Ascending aorta (tissue), 2 donors: ENCODE measurements at regions not wholly inside any gene's neighbourhood (a gene's known extent, or its start where the extent isn't known, plus 50 kb on each side); places are given as distances from the start of the nearest gene placed in this dataset.

ENCODE experiments used
- DNase-seq, 2 donors: peaks; one replicate each; pipeline ENCODE4 v3.0.0-alpha.2; 2019; ENCODE audit warnings: low spot score in 2 of 2
- H3K27ac ChIP-seq, 2 donors: fragments of 200-600 bp; sonication (generic); one replicate each; pipeline ENCODE4 v1.5.1; 2016 to 2017; ENCODE audit warnings: mild to moderate bottlenecking in 1 of 2
- H3K27me3 ChIP-seq: fragments of 200-600 bp; sonication (generic); one replicate; pipeline ENCODE4 v1.5.1; 2017
- H3K36me3 ChIP-seq, 2 donors: fragments of 200-600 bp; sonication (generic); one replicate each; pipeline ENCODE4 v1.5.1; 2016
- H3K4me1 ChIP-seq, 2 donors: fragments of 200-600 bp; sonication (generic); one replicate each; pipeline ENCODE4 v1.5.1; 2016 to 2017; ENCODE audit warnings: mild to moderate bottlenecking in 1 of 2
- H3K4me3 ChIP-seq, 2 donors: fragments of 200-600 bp; sonication (generic); one replicate each; pipeline ENCODE4 v1.5.1; 2016 to 2017; ENCODE audit warnings: mild to moderate bottlenecking in 1 of 2
- H3K9me3 ChIP-seq, 2 donors: fragments of 200-600 bp; sonication (generic); one replicate each; pipeline ENCODE4 v1.5.1; 2016
- intact Hi-C: fragments of 100-400 bp; cut with DNase I; formaldehyde crosslinking; loops from one replicate; pipeline ENCODE4 v1.15.1; 2023
- TF ChIP-seq, protein P1 (sequence below), 3 experiments: fragments of 200-600 bp in 2 of 3; fragments of 450-650 bp in 1 of 3; sonication (generic) in 2 of 3; IDR thresholded peaks; one replicate each; pipeline ENCODE4 v1.5.1; 2016 to 2019; ENCODE audit warnings: antibody characterized with exemption in 3 of 3, mild to moderate bottlenecking in 1 of 3, moderate library complexity in 1 of 3

DNA sequence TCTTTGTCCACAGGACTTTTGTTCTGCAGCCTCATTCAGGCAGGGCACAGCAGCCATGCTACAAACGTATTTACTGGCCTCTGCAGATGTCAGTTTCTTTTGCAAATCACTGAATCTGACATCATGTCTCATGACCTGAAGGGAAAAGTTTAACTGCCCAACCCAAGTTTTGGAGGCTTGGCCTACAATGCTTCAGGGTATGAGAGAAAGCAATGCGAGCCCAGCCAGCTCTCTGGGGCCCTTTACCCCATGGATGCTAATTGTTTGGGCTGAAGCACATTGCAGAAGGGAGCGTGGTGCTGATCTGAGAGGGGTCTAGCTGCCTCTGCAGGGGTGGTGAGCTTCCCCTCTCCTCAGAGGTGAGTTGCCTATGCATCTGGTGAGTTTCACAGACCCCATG lies 179.9 kb upstream of the CXCL12 start:
- Histone ChIP-seq H3K4me1 (peaks cover 0 to 5% of the 10 kb centered on the region in 2 donors), H3K36me3 (no peaks in the 10 kb centered on the region), H3K9me3 (no peaks in the 10 kb centered on the region), H3K27ac (no peak overlapping the region), H3K27me3 (no peaks in the 10 kb centered on the region), H3K4me3 (no peak overlapping the region)
- DNase-seq = no peak
- intact Hi-C loops = loop anchor here (5.0 kb wide), 3 partner anchors 158 to 1157 kb away; partner anchors contain the start of gene HNRNPF
- TF ChIP-seq, protein P1, sequence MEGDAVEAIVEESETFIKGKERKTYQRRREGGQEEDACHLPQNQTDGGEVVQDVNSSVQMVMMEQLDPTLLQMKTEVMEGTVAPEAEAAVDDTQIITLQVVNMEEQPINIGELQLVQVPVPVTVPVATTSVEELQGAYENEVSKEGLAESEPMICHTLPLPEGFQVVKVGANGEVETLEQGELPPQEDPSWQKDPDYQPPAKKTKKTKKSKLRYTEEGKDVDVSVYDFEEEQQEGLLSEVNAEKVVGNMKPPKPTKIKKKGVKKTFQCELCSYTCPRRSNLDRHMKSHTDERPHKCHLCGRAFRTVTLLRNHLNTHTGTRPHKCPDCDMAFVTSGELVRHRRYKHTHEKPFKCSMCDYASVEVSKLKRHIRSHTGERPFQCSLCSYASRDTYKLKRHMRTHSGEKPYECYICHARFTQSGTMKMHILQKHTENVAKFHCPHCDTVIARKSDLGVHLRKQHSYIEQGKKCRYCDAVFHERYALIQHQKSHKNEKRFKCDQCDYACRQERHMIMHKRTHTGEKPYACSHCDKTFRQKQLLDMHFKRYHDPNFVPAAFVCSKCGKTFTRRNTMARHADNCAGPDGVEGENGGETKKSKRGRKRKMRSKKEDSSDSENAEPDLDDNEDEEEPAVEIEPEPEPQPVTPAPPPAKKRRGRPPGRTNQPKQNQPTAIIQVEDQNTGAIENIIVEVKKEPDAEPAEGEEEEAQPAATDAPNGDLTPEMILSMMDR (IDR thresholded peaks at IDR 0.05) = no peak

DNA sequence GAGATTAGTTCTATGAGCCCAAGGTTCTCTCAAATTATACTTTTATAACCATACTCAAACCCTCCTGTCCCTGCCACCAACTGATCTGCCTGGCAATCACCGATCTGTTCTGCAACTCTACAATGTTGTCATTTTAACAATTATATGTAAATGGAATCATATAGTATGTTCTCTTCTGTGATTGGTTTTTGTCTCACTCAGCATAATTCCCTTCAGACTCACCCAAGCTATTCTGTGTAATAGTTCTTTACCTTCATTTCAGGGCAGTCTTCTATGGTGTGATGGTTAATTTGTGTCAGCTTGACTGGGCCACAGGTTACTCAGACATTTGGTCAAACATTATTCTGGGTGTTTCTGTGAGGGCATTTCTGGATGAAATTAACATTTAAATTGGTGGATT lies 181.9 kb upstream of the CXCL12 start:
- no peaks in the 10 kb centered on the region for H3K27me3 ChIP-seq
- H3K9me3 ChIP-seq = no peaks in the 10 kb centered on the region
- no peak overlapping the region for H3K4me3 ChIP-seq
- no peak overlapping the region for H3K27ac ChIP-seq
- DNase-seq = no peak
- peaks cover 9 to 14% of the 10 kb centered on the region in 2 donors for H3K4me1 ChIP-seq
- intact Hi-C loops = loop anchor here (5.0 kb wide), 3 partner anchors 156 to 1159 kb away; partner anchors contain the start of gene HNRNPF
- no peaks in the 10 kb centered on the region for H3K36me3 ChIP-seq
- TF ChIP-seq, protein P1 (IDR thresholded peaks at IDR 0.05) = no peak

DNA sequence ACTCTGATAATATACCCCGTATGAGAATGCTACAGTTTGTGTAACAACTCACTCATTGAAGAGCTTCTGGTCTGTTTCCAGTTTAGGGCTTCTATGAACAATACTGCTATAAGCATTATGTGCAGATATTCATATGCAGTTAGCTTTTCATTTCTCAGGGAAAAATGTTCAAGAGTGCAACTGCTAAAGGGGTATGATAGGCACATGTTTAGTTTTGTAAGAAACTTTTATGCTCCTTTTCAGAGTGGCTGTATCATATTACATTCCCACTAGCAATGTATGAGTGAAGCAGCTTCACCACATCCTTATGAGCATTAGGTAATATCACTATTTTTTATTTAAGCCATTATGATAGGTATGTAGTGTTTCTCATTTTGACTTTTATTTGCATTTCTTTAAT lies 182.6 kb upstream of the CXCL12 start:
- H3K4me1 ChIP-seq = peaks cover 9 to 14% of the 10 kb centered on the region in 2 donors
- no peaks in the 10 kb centered on the region for H3K36me3 ChIP-seq
- H3K4me3 ChIP-seq = no peak overlapping the region
- DNase-seq = no peak
- H3K27me3 ChIP-seq = no peaks in the 10 kb centered on the region
- TF ChIP-seq, protein P1 (IDR thresholded peaks at IDR 0.05) = no peak
- intact Hi-C loops = loop anchor here (5.0 kb wide), 3 partner anchors 155 to 1160 kb away; partner anchors contain the start of gene HNRNPF
- H3K27ac ChIP-seq = no peak overlapping the region
- H3K9me3 ChIP-seq = no peaks in the 10 kb centered on the region

DNA sequence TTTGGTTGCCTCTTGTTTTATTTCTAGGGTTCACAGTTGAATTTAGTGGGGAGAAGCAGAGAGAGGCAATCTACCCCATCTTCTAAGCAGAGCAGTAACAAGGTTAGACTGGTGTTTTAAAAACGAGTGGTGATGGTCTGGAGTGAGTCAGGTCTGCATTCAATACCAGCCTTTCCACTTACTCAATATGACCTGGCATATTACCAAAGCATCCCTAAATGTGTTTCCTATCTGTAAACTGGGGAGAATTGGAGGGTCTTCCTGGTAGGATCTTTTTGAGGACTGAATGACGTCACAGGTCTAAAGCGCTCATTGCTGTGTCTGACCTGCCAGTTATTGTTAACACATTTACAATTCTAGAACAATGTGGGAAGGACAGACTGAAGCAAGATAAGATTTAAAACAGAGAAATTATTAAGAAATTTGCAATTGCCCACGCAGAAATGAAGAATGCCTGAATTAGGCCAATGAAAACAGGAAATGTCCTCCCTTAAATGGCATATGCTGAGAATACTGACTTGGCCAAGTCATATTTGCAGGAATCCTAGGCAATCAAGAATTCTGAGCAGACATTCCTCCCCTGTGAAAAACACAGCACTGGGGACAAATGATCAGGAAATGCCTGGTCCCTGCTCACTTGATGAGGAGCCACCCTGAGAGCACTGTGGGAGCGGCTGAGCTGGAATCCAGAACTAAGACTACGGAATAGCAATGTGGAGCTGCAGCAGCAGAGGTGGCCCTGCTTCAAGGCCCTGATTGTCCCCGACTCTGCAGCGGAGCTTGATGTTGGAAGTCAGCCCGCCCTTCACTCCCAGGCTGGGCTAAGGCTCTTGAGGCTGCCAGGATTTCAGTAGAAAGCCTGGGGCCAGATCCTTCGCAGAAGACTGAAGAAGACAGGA lies 184.5 kb upstream of the CXCL12 start:
- H3K27me3 ChIP-seq = no peaks in the 10 kb centered on the region
- H3K27ac ChIP-seq = peak overlapping the region; percentile 19 to 79
- TF ChIP-seq, protein P1 (IDR thresholded peaks at IDR 0.05) = no peak
- H3K4me1 ChIP-seq = peaks cover 9 to 14% of the 10 kb centered on the region in 2 donors
- no peak overlapping the region for H3K4me3 ChIP-seq
- intact Hi-C loops = loop anchor here (5.0 to 10.0 kb wide), 4 partner anchors 153 to 1162 kb away; partner anchors contain the start of gene HNRNPF
- H3K9me3 ChIP-seq = no peaks in the 10 kb centered on the region
- DNase-seq = peak in 1 of 2 donors; percentile 87
- no peaks in the 10 kb centered on the region for H3K36me3 ChIP-seq

DNA sequence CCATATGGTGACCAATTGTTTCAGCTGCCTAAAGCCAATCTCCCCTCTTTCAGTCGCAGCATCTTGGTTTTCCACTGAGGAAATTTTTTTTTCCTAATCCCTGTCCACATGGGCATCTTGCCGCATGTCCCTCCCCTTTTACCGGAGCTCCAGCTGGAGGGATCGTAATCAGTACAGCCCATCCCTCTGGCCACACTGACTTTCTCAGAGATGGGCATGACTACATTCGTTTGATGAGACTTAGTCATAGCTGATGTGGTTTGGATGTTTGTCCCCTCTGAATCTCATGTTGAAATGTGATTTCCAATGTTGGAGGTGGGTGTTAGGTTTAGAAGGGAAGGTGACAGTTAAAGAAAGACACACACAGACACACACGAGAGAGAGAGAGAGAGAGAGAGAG lies 186.8 kb upstream of the CXCL12 start:
- no peak overlapping the region for H3K27ac ChIP-seq
- H3K9me3 ChIP-seq = no peaks in the 10 kb centered on the region
- H3K27me3 ChIP-seq = no peaks in the 10 kb centered on the region
- H3K4me3 ChIP-seq = no peak overlapping the region
- intact Hi-C loops = loop anchor here (10.0 kb wide), 1 partner anchor 897 kb away; no protein-coding TSS in a partner anchor
- DNase-seq = no peak
- TF ChIP-seq, protein P1 (IDR thresholded peaks at IDR 0.05) = no peak
- H3K36me3 ChIP-seq = no peaks in the 10 kb centered on the region
- peaks cover 9 to 14% of the 10 kb centered on the region in 2 donors for H3K4me1 ChIP-seq
